ENCODE measurements at regions not wholly inside any gene's neighbourhood (a gene's known extent, or its start where the extent isn't known, plus 50 kb on each side); places are given as distances from the start of the nearest gene placed in this dataset.
"Not testable (repeated sequence)": the region's sequence is repeated elsewhere in the genome, so short reads cannot be mapped to it uniquely, and the experiment has no call there.

- Histone ChIP-seq H3K9me3 (ENCODE audit: control insufficient read depth, low read length) (no peaks in the 10 kb centered on the region), H3K27me3 (ENCODE audit: control insufficient read depth, insufficient read depth, low read length) (no peaks in the 10 kb centered on the region), H3K36me3 (ENCODE audit: control insufficient read depth, insufficient read depth, low read length) (no peaks in the 10 kb centered on the region), H2AFZ (no peak overlapping the region), H3K27ac (no peak overlapping the region), H3K79me2 (no peaks in the 10 kb centered on the region), H3K4me1 (no peaks in the 10 kb centered on the region), H3K9ac (no peak overlapping the region), H3K4me3 (ENCODE audit: low read depth, low read length) (no peak overlapping the region), H3K4me2 (ENCODE audit: low read length) (no peak overlapping the region)
- TF ChIP-seq CTCF (IDR thresholded peaks at IDR 0.05): no peak
These were observed 481.4 kb upstream of the LMCD1 start for GRCh38 chr3:8020047-8020841.

- Histone ChIP-seq H3K4me3 (ENCODE audit: low read depth, low read length) (no peak overlapping the region), H3K4me1 (no peaks in the 10 kb centered on the region), H3K9ac (no peak overlapping the region), H3K36me3 (ENCODE audit: control insufficient read depth, insufficient read depth, low read length) (no peaks in the 10 kb centered on the region), H3K27ac (no peak overlapping the region), H3K4me2 (ENCODE audit: low read length) (no peak overlapping the region), H3K79me2 (no peaks in the 10 kb centered on the region), H3K27me3 (ENCODE audit: control insufficient read depth, insufficient read depth, low read length) (no peaks in the 10 kb centered on the region), H2AFZ (no peak overlapping the region), H3K9me3 (ENCODE audit: control insufficient read depth, low read length) (no peaks in the 10 kb centered on the region)
- TF ChIP-seq CTCF (IDR thresholded peaks at IDR 0.05): no peak
These were observed 473.7 kb upstream of the LMCD1 start for GRCh38 chr3:8027954-8028353.

- no peaks in the 10 kb centered on the region for H3K9me3 ChIP-seq (ENCODE audit: control insufficient read depth, low read length)
- H3K27me3 ChIP-seq (ENCODE audit: control insufficient read depth, insufficient read depth, low read length): no peaks in the 10 kb centered on the region
- no peaks in the 10 kb centered on the region for H3K36me3 ChIP-seq (ENCODE audit: control insufficient read depth, insufficient read depth, low read length)
- TF ChIP-seq CTCF (IDR thresholded peaks at IDR 0.05): no peak
- no peaks in the 10 kb centered on the region for H3K79me2 ChIP-seq
- H3K4me3 ChIP-seq (ENCODE audit: low read depth, low read length): no peak overlapping the region
- H3K9ac ChIP-seq: no peak overlapping the region
- no peak overlapping the region for H3K27ac ChIP-seq
- no peak overlapping the region for H2AFZ ChIP-seq
- no peaks in the 10 kb centered on the region for H3K4me1 ChIP-seq
- no peak overlapping the region for H3K4me2 ChIP-seq (ENCODE audit: low read length)
These were observed 451.3 kb upstream of the LMCD1 start for GRCh38 chr3:8050283-8050682.

GRCh38 chr3:8052659-8053058, 449.0 kb upstream of the LMCD1 start:
- H3K27ac ChIP-seq: no peak overlapping the region
- no peak for TF ChIP-seq CTCF (IDR thresholded peaks at IDR 0.05)
- no peak overlapping the region for H3K9ac ChIP-seq
- H3K9me3 ChIP-seq (ENCODE audit: control insufficient read depth, low read length): no peaks in the 10 kb centered on the region
- no peaks in the 10 kb centered on the region for H3K79me2 ChIP-seq
- H3K4me1 ChIP-seq: no peaks in the 10 kb centered on the region
- H3K27me3 ChIP-seq (ENCODE audit: control insufficient read depth, insufficient read depth, low read length): no peaks in the 10 kb centered on the region
- H2AFZ ChIP-seq: no peak overlapping the region
- no peaks in the 10 kb centered on the region for H3K36me3 ChIP-seq (ENCODE audit: control insufficient read depth, insufficient read depth, low read length)
- no peak overlapping the region for H3K4me3 ChIP-seq (ENCODE audit: low read depth, low read length)
- no peak overlapping the region for H3K4me2 ChIP-seq (ENCODE audit: low read length)

GRCh38 chr3:8068135-8068534, 433.5 kb upstream of the LMCD1 start:
- H3K9me3 ChIP-seq (ENCODE audit: control insufficient read depth, low read length); H3K36me3 ChIP-seq (ENCODE audit: control insufficient read depth, insufficient read depth, low read length); H3K4me3 ChIP-seq (ENCODE audit: low read depth, low read length); H3K27me3 ChIP-seq (ENCODE audit: control insufficient read depth, insufficient read depth, low read length); H3K27ac ChIP-seq; H3K4me2 ChIP-seq (ENCODE audit: low read length); H3K9ac ChIP-seq; H3K79me2 ChIP-seq; H3K4me1 ChIP-seq; H2AFZ ChIP-seq: not testable (repeated sequence)
